Prostate gland (tissue), 2 donors: ENCODE measurements at regions not wholly inside any gene's neighbourhood (a gene's known extent, or its start where the extent isn't known, plus 50 kb on each side); places are given as distances from the start of the nearest gene placed in this dataset.
"Not testable (repeated sequence)": the region's sequence is repeated elsewhere in the genome, so short reads cannot be mapped to it uniquely, and the experiment has no call there.

Source experiments
- CTCF ChIP-seq, 4 experiments: fragments of 200-600 bp in 2 of 4; fragments of 450-650 bp in 2 of 4; sonication (generic) in 2 of 4; IDR thresholded peaks; 1 replicate in 3 of 4; 2 replicates in 1 of 4; pipeline ENCODE4 v1.5.1; 2016 to 2019; ENCODE audit warnings: antibody characterized with exemption in 4 of 4, mild to moderate bottlenecking in 2 of 4, moderate library complexity in 2 of 4
- POLR2A ChIP-seq: fragments of 450-650 bp; IDR thresholded peaks from one replicate; pipeline ENCODE4 v1.6.1; 2016; ENCODE audit warnings: antibody characterized with exemption, mild to moderate bottlenecking
- POLR2AphosphoS5 ChIP-seq: sonication (generic); formaldehyde crosslinking; IDR thresholded peaks from one replicate; pipeline ENCODE4 v1.6.1; 2017; ENCODE audit warnings: antibody characterized with exemption

GRCh38 chr4:128429023-128429613 is 141.5 kb upstream of the PGRMC2 start:
- TF ChIP-seq CTCF (IDR thresholded peaks at IDR 0.05); POLR2AphosphoS5; POLR2A: not testable (repeated sequence)
